COR-L47 (cell line): ENCODE measurements at regions not wholly inside any gene's neighbourhood (a gene's known extent, or its start where the extent isn't known, plus 50 kb on each side); places are given as distances from the start of the nearest gene placed in this dataset.
"Not testable (repeated sequence)": the region's sequence is repeated elsewhere in the genome, so short reads cannot be mapped to it uniquely, and the experiment has no call there.

Source experiments
- DNase-seq: peaks from one replicate; lab custom pipeline; 2025; lab: John Stamatoyannopoulos, UW

DNA sequence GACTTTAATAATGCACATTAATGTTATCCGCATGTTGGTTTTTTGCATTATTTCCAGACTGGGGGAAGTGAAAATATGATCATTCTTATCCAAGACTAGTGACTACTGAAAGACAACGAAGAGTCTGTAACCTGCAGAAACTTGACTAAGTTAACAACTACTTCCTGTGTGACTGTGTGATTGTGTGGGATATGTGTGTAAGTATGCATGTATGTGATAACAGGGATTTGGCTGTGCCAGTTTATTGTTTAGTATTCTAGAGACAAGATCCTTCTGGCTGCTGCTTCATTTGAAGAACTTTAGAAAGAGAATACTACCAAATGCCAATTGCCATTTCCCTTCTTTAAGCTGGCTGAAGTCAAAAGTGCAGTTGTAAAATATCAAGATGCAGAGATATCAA is 375.7 kb upstream of the PRR16 start:
- DNase-seq: no peak

DNA sequence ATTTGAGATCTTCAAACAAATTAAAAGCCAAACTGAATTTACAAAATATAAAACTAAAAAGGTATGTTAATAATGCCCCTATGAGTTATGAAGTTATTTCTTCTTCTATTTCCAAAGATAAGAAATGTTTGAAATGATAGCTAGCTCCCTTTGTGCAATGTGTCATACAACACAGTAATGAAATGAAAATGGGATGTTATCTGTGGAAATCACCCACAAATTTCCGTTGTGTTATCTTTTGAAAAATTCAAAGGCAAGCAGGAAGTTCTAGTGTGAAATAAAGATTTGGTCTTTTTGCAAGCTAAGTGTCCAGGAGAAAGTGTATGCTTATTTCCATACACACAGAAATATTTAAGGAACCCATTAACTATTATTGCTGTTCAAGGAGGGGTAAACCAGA is 375.3 kb upstream of the PRR16 start:
- DNase-seq: no peak

DNA sequence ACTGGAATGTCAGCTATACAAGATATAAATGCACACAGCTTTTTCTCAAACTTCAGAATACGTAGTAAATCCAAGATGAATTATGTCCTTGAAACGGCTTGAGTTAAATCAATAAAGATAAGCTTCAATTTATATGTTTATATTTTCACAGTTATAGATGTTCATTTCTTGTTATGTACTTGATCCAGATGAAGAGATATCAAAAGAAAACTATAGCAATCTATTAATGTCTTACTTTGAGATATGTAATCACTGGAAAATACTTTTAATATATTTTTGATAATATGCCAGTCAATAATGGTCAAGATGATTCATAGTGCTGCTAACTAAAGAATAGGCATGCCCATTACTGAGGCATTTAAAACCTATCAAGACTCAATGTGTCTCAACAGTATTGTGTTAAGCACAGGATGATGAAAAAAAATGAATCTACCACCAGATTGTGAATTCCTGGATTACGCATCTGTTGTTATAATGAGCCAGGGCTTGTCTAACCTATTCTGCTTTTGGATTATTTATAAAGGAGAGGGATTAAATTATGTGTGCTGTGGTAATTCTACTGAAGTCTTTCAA is 372.6 kb upstream of the PRR16 start:
- DNase-seq: no peak

DNA sequence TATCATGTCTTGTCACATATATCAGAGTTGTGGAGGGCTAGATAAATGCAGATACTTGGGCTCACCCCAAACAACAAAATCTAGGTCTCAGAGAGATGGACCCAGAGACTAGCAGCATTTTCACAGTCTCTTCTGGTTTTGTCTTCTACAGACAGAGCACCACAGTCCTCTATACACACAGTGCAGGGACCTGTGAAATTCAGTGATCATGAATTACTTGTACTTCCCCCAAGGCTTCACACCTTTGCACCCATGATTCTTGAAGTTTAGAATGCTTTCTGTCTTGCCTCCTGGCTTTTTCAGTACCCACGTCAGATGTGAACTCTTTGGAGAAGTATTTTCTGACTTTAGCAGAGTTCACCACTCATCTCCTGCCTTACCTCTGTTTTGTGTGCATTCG is 371.5 kb upstream of the PRR16 start:
- no peak for DNase-seq

DNA sequence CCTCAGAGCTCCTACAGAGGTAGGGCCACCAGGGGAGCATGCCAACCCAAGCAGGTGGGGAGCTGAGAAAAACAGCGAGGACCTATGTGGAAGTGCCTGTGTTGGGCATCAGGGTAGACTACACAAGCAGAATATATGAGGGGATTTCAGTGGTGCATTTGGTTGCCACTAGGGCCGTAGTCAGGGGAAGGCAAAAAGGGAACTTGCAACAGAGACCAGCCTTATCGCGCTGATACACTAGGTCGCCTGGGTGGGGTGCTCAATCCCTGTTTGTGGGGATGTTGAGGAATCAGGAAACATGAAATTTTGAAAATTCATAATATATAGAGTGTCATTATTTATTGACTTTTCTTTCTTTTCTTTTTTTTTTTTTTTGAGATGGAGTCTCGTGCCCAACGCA is 370.9 kb upstream of the PRR16 start:
- DNase-seq: no peak

DNA sequence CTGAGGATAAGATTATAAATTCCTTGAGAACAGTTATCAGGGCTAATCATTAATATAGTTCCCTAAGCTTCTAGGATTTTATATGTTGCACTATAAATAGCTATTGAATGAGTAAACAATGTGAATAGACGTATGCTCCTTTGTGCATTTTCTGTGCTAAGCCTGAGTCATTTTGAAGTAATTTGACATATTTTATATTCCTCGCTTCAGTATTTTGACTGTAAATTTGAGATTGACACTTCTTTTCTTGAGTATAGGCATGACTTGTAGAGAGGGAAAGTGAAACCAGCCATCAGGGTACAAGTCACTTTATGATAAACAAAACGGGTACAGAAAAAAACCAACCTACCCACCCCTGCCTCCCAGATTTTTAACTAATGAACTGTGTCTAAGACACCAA is 367.7 kb upstream of the PRR16 start:
- no peak for DNase-seq

DNA sequence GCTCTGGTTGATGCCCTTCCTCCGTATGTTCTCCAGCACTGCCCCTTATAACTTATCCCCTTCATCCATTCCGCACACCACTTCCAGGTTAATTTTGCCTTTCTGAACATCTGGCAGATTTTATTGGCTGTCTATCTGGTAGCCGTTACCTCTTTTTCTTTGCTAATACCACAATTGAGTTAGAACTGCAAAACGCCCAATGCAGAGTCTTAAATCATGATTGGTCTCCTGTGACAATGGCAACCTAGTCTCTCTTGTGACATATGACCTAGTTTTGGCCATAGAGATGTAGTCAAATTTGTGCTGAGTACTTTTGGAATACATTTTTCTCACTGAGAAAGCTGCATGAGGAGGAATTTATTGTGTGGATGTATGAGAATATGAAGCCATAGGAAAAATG is 365.7 kb upstream of the PRR16 start:
- DNase-seq: no peak

DNA sequence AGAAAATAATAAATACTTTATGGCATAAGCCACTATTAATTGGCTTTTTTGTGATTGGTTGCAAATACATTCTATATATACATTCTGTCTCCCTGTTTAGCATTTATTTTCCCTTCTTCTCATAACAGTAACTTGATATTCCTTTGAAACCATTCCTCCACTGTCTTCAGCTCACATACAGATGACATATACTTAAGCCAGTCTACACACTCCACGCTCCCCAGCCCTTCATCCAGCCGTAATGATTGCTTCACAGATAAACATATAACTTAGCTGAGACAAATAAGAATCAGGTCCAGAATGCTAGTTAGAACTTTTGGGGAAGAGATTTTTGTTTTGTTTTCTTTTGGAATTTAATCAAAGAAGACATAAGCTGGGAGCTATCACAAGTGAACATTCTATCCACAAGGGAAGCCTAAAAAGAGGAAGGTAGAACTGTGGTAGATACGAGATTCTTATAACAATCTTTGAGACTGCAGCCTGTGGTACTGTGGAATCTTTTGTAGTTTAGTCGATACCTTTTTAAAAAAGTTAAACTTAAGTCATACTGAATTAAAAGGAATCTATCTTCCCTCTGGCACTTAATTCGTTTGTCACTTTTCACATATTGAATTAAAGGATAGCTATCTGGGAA is 365.1 kb upstream of the PRR16 start:
- no peak for DNase-seq

DNA sequence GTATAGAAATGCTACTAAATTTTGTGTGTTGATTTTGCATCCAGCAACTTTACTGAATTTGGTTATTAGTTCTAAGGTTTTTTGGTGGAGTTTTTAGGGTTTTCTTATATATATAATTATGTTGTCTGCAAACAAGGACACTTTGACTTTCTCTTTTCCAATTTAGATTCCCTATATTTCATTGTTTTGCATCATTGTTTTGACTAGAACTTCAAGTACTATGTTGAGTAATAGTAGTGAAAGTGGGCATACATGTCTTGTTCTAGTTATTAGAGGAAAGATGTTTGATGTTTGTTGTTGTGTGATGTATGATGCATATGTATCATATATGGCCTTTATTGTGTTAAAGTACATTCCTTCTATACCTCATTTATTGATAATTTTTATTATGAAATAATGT is 362.3 kb upstream of the PRR16 start:
- no peak for DNase-seq

DNA sequence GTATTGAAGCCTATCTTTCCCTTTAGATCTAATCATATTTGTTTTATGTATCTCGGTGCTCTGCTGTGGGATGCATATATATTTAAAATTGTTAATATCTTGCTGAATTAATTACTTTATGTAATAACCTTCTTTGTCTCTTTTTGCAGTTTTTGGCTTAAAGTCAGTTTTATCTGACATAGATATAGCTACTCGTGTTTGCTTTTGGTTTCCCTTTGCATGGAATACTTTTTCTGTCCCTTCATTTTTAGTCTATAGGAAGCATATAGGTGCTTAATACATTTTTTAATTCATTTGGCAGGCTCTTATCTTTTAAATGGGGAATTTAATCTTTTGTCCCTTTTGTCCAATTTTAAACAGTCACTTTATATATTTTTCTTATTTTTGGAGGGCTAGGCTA is 360.6 kb upstream of the PRR16 start:
- DNase-seq: no peak

DNA sequence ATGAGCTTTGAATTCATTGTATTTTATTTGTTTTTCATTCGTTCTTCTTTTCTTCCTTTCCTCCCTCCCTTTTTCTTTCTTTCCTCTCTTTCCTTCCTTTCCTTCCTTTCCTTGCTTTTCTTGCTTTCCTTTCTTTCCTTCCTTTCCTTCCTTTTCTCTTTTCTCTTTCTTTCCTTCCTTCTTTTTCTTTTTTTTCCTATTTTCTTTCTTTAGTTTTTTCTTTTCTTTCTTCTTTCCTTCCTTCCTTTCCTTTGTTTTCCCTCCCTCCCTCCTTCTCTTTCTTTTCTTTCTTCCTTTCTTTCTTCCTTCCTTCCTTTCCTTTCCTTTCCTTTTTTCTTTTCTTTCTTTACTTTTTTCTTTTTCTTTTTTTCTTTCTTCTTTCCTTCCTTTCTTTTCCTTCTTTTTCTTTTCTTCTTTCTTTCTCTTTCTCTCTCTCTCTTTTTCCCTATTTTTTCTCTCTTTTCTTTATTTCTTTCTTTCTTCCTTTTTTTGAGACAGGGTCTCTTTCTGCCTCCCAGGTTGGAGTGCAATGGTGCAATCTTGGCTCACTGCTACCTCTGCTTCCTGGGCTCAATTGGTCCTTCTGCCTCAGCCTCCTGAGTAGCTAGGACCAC is 357.1 kb upstream of the PRR16 start:
- DNase-seq: no peak

DNA sequence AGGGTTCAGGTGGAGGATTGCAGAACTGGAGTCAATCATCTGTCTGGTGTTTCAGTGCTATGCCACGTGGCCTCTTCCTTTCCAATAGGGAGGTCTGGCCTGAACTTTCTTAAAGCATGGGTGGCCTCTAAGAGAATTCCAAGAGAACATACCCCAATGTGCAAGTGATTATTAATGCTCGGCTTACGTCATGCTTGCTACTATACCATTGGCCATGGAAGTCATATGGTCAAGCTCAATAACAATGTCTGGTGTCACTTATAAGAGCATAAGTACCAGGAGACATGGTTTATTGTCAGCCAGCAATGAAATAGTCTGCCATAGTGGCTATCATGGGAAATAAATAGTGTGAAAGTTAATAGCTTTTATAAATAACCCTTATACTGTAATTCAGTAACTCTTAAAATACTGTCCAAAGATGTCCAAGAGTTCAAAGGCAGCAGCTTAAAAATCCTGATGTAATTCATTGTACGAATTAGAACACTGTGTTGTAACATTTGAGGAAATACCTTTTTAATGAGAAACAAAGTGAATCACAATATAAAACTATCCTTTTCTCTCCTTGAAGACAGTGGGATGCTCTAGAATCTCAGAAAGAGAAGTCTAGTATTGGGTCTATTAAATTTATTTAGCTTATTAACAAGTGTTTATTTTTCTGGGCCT is 355.4 kb upstream of the PRR16 start:
- DNase-seq: no peak

DNA sequence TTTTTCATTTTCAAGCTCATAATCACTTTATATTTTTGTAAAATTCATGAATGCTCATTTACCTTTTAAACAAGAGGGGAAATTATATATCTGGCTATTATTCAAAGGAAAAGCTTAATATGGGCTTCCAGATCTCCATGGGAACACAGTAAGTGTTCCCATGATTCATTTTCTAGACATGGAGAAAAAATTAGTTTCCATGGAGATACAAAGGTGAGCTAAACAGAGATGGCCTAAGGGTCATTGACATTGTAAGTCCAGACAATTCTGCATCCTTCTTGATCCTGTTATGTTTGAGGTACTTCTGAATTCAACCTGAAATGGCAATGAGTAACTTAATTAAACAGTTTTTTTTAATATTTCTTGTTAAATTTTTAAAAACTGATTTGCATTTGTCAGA is 341.4 kb upstream of the PRR16 start:
- peak; percentile 6 for DNase-seq

DNA sequence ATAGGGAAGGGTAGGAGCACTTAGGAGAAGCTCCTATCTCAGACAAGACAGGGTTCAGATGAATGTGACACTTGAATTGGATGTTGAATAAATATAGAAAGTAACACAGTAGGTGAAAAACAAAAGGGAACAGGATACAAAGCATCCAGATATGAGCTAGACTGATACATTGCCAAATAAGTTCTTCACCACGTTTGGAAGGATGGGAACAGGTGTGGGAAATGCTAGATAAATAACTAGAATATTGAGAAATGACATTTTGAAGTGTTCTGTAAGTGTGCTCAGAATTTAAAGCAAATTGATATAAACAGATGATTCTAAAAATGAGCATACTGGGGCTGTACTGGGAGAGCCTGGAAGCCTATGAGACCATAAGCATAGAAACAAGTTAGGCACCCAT is 340.1 kb upstream of the PRR16 start:
- no peak for DNase-seq

DNA sequence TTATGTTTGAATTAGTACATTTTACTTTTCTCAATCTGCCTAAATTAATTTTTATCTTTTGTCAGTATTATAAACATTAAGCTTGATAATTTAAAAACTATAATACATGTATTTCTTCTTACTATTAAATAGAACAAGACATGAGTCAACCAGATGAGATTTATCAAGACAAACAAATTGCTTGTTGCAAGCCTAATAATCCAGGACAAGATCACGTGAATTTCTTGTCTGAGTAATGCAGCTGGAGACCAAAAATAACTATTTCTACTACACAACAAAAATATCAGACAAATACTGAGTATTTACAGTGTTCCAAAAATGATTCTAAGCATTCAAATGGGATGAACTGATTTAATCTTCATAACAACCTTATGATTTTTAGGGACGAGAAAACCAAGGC is 339.1 kb upstream of the PRR16 start:
- no peak for DNase-seq

DNA sequence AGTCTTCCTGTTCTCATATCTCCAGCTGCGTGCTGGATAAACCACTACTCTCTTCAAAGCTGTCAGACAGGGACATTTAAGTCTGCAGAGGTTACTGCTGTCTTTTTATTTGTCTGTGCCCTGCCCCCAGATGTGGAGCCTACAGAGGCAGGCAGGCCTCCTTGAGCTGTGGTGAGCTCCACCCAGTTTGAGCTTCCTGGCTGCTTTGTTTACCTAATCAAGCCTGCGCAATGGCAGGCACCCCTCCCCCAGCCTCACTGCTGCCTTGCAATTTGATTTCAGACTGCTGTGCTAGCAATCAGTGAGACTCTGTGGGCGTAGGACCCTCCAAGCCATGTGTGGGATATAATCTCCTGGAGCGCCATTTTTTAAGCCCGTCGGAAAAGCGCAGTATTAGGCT is 331.8 kb upstream of the PRR16 start:
- not testable (repeated sequence) for DNase-seq

DNA sequence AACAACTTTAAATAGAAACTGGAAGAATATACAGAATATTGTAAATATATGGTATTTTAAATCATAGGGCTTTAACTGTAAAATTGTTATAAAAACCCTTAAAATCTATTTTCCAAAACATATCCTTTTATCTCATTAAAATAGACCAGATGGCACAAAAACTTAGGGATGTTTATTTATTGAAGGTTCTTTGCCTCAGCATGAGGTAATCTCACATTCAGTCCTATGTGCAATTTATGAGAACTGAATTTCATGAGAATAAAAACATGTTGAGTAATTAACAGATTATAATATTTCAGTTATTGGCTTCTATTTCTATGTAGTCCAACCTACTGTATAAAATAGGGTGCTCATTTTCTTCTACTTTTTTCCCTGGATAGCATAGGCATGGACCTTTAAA is 329.2 kb upstream of the PRR16 start:
- DNase-seq: no peak

DNA sequence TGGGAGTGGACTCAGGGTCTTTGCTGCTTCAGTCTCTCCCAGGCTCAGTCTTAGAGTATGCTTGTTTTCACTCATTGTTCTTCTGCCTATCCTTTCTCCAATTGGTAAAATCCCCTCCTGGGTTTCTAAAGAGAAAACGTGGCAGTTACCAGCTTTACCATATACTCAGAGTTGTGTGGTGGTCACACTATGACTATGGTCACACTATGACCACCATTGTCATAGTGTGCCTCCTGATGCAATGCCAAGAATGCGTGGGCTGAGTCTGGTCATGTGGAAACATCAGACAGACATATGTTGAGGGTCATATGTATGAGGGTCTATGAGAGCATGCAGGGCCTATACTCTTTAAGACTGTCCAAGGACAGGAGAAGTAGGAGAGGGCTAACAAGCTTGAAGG is 326.5 kb upstream of the PRR16 start:
- DNase-seq: no peak

DNA sequence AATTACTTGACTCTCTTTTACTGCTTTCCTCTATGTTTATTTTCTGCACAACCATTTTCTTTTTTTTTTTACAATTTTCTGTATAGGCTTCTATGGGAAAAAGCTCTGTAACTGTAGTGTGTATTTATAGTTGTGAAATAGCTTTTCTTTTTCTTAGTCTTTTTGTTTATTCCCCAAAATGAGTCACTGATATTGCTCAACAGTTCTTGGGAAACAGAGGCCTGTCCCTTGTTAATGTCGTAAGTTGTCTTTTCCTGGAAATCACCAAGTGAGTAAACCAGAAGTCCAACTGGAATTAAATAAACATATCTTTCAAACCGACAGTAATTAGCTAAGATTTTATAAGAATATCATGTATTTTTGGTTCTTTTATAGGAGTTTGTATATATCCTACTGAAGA is 325.1 kb upstream of the PRR16 start:
- DNase-seq: no peak

DNA sequence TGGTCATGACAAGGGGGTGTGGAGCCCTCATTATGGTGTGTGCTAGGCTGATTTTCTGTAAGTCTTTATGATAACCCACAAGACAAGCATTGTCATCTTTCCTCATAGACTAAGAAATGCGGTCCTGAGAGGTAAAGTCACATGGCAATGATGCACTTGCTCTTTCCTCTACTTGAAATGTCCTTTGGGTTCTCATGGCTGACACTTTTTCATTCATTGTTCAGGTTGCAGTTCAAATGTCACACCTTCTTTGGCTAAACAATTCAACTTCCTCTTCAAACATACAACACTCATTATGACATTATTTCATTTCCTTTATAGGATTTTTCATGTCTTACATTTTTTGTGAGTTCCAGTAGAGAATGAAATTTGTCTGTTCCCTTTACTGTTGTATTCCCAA is 323.6 kb upstream of the PRR16 start:
- DNase-seq: no peak

DNA sequence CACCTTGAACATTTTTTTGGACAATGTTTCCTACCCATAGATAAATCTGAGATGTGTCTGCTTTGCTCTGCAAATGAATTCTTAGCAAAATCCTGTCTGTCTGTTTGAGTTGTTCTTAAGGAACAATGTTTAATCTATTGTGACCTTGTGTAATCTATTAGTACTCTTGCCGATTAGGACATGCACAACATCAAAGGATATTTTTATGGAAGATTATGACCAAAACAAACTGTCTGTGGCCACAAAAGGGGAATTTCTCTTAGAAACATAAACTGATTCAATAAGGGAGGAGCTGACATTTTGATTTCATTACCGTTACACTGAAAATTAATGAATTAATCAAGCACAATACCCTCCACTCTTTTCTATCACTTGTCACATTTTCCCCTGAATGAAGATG is 323.0 kb upstream of the PRR16 start:
- no peak for DNase-seq

DNA sequence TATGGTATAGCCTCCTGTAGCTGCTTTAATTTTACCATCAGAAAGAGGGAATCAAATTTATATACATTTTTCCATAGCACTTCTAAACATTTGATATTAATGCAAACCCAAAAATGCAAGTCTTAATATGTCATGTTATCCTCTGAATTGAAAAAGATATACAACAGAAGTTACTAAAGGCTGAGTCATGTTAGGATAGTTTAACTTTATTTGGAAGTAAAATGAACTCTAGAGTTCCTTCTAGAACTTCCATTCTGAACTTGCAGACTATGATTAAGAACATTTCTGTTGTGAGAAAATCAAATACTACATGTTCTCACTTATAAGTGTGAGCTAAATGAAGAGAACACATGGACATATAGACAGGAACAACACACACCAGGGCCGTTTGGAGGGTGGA is 317.3 kb upstream of the PRR16 start:
- DNase-seq: no peak

DNA sequence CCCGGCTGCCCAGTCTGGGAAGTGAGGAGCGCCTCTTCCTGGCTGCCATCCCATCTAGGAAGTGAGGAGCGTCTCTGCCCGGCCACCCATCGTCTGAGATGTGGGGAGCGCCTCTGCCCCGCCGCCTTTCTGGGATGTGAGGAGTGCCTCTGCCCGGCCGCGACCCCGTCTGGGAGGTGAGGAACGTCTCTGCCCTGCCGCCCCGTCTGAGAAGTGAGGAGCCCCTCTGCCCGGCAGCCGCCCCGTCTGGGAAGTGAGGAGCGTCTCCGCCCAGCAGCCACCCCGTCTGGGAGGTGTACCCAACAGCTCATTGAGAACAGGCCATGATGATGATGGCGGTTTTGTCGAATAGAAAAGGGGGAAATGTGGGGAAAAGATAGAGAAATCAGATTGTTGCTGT is 316.2 kb upstream of the PRR16 start:
- DNase-seq: not testable (repeated sequence)

DNA sequence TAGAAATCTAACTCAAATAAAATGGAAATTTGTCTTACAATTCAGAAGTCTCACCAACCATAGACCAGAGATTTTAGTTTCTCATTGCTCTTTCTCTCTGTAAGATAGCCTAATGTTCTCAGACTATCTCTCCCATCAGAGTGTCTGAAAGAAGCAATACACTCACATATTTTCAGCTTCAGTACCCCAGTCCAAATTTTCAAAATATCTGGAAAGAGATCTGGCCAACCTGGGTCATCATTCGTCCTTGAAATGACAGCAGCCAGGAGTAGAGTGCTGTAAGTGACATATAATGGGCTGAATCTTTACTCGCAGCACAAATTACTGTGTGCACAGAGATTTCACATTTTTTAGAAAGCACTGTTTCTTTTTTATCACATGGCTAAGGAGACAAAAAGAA is 313.3 kb upstream of the PRR16 start:
- DNase-seq: no peak
